Pancreas (tissue), 10 donors: ENCODE measurements at regions not wholly inside any gene's neighbourhood (a gene's known extent, or its start where the extent isn't known, plus 50 kb on each side); places are given as distances from the start of the nearest gene placed in this dataset.

Source experiments
- ATAC-seq, 4 donors: fragments of 200-7000 bp; cut with Tn5 transposase; one replicate each; pipeline versions ENCODE4 v1.8.0 to v1.9.1; 2020; ENCODE audit warnings: mild to moderate bottlenecking in 4 of 4, moderate library complexity in 4 of 4
- DNase-seq, 6 donors: peaks; one replicate each; pipeline ENCODE4 v3.0.0-alpha.2; 2020
- FAIRE-seq: peaks from 2 replicates; lab custom pipeline; 2012; peaks lifted over from hg19 to GRCh38; lab: Jason Lieb, UNC
- H3K27ac ChIP-seq, 4 donors: fragments of 200-600 bp; sonication (generic); 1 replicate in 3 of 4; 2 replicates in 1 of 4; pipeline versions ENCODE4 v1.5.0 to v1.8.0; 2020
- H3K27me3 ChIP-seq, 4 donors: fragments of 200-600 bp; one replicate each; pipeline ENCODE4 v1.8.0; 2021
- H3K36me3 ChIP-seq, 3 donors: fragments of 200-600 bp; sonication (generic) in 1 of 3; one replicate each; pipeline versions ENCODE4 v1.5.0 to v1.8.0; 2020 to 2021
- H3K4me1 ChIP-seq, 3 donors: fragments of 200-600 bp; one replicate each; pipeline ENCODE4 v1.8.0; 2021
- H3K4me3 ChIP-seq, 4 donors: fragments of 200-600 bp; sonication (generic) in 2 of 4; one replicate each; pipeline versions ENCODE4 v1.5.0 to v1.8.0; 2020 to 2021
- H3K9me3 ChIP-seq, 4 donors: fragments of 200-600 bp; one replicate each; pipeline ENCODE4 v1.8.0; 2021
- whole genome bisulfite sequencing, 2 donors: extraction: QIAGEN DNeasy Blood & Tissue Kit; methylation state at CpG; one replicate each; pipeline ENCODE4 v1.1.7; 2013; 5-methylcytosine and 5-hydroxymethylcytosine counted together
- intact Hi-C, 3 donors: fragments of 100-400 bp; cut with DNase I; formaldehyde crosslinking; loops; one replicate each; pipeline versions ENCODE4 v1.11.1 to v1.14.2; 2022
- TF ChIP-seq, protein P1 (sequence below), 4 donors: fragments of 200-600 bp; sonication (generic) in 3 of 4; IDR thresholded peaks; one replicate each; pipeline versions ENCODE4 v1.5.0 to v1.8.0; 2021; ENCODE audit warnings: antibody characterized with exemption in 4 of 4
- donor health status: healthy with polysubstance abuse.
- donor health status: DM: no; HTN: no; CAD: no; lungs with moderate emphysema.
- donor health status: DM: no; HTN: no; CAD: no.
- donor health status: control.
- donor health status: control.
- donor health status: Bipolar disorder and iron deficiency.
- donor health status: DM: yes; HTN: yes; CAD: no.
- donor health status: DM: no; HTN: no; CAD: no.
- donor health status: DM: no; HTN: no; CAD: no.
- donor health status: DM: yes; HTN: yes; CAD: no.

DNA sequence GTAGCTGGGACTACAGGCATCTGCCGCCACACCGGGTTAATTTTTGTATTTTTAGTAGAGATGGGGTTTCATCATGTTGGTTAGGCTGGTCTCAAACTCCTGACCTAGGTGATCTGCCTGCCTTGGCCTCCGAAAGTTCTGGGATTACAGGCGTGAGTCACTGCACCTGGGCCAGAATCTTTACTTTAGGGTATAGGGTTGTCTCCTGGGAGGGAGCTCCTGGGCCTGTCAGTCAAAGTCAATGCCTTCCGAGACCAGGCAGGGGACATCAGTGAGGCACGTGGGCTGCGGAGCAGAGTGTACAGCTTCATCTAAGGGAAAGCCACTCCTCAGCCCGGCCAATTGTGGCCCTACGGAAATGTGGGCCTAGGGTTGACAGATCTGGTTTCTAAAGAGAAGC, 108.6 kb downstream of the FGF18 start:
- no peaks in the 10 kb centered on the region for H3K4me1 ChIP-seq
- DNase-seq: no peak
- no peak overlapping the region for H3K27ac ChIP-seq
- no peak for ATAC-seq
- no peaks in the 10 kb centered on the region for H3K36me3 ChIP-seq
- no peak for FAIRE-seq
- TF ChIP-seq, protein P1, sequence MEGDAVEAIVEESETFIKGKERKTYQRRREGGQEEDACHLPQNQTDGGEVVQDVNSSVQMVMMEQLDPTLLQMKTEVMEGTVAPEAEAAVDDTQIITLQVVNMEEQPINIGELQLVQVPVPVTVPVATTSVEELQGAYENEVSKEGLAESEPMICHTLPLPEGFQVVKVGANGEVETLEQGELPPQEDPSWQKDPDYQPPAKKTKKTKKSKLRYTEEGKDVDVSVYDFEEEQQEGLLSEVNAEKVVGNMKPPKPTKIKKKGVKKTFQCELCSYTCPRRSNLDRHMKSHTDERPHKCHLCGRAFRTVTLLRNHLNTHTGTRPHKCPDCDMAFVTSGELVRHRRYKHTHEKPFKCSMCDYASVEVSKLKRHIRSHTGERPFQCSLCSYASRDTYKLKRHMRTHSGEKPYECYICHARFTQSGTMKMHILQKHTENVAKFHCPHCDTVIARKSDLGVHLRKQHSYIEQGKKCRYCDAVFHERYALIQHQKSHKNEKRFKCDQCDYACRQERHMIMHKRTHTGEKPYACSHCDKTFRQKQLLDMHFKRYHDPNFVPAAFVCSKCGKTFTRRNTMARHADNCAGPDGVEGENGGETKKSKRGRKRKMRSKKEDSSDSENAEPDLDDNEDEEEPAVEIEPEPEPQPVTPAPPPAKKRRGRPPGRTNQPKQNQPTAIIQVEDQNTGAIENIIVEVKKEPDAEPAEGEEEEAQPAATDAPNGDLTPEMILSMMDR (IDR thresholded peaks at IDR 0.05): no peak
- H3K4me3 ChIP-seq: no peak overlapping the region
- intact Hi-C loops: no loop called here
- no peaks in the 10 kb centered on the region for H3K9me3 ChIP-seq
- WGBS, 2 donors: 85 to 90% methylated on average over 9 of the region's 9 CpGs
- H3K27me3 ChIP-seq: no peaks in the 10 kb centered on the region

GRCh38 chr5:171528865-171529614, 109.6 kb downstream of the FGF18 start:
- H3K4me1 ChIP-seq: no peaks in the 10 kb centered on the region
- WGBS, 2 donors: 73 to 77% methylated on average over 19 of the region's 19 CpGs
- no peaks in the 10 kb centered on the region for H3K27me3 ChIP-seq
- TF ChIP-seq, protein P1 (IDR thresholded peaks at IDR 0.05): no peak
- no peak overlapping the region for H3K27ac ChIP-seq
- no peak for DNase-seq
- FAIRE-seq: no peak
- no peak for ATAC-seq
- intact Hi-C loops: no loop called here
- H3K4me3 ChIP-seq: no peak overlapping the region
- no peaks in the 10 kb centered on the region for H3K9me3 ChIP-seq
- no peaks in the 10 kb centered on the region for H3K36me3 ChIP-seq

DNA sequence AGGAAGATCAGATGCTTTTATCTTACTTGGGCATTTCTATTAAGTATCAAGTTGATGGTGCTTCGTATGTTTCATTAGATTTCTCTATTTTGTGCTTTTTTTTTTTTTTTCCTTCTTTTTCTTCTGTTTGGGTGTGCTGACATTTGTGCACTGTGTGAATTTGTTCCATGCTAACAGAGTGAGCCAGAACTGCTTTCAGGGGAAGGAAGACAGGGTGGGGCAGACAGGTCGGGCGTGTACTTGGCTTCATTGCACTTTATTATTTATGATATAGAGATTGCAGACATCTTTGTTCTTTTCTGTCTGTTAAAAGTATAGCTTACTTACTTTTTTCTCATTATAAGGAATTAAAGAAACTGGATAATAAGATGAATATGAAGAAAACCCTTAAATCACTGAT, 112.2 kb downstream of the FGF18 start:
- TF ChIP-seq, protein P1 (IDR thresholded peaks at IDR 0.05): no peak
- intact Hi-C loops: no loop called here
- no peaks in the 10 kb centered on the region for H3K36me3 ChIP-seq
- DNase-seq: no peak
- no peaks in the 10 kb centered on the region for H3K4me1 ChIP-seq
- no peaks in the 10 kb centered on the region for H3K27me3 ChIP-seq
- H3K4me3 ChIP-seq: no peak overlapping the region
- no peaks in the 10 kb centered on the region for H3K9me3 ChIP-seq
- 53 to 62% methylated on average over 3 of the region's 3 CpGs for WGBS, 2 donors
- H3K27ac ChIP-seq: no peak overlapping the region
- ATAC-seq: no peak
- no peak for FAIRE-seq

DNA sequence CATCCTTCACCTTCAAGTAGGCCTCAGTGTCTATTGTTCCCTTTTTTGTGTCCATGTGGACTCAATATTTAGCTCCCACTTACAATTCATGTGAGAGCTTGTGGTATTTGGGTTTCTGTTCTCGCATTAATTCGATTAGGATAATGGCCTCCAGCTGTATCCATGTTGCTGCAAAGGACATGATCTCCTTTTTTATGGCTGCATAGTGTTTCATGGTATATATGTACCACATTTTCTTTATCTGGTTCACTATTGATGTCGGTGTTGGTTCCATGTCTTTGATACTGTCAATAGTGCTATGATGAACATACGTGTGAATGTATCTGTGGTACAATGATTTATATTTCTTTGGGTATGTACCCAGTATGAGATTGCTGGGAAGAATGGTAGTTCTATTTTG, 113.7 kb downstream of the FGF18 start:
- DNase-seq: no peak
- no peak for ATAC-seq
- intact Hi-C loops: no loop called here
- 93 to 98% methylated on average over 4 of the region's 4 CpGs for WGBS, 2 donors
- TF ChIP-seq, protein P1 (IDR thresholded peaks at IDR 0.05): no peak
- no peak overlapping the region for H3K27ac ChIP-seq
- no peak overlapping the region for H3K4me3 ChIP-seq
- FAIRE-seq: no peak
- H3K36me3 ChIP-seq: no peaks in the 10 kb centered on the region
- H3K4me1 ChIP-seq: no peaks in the 10 kb centered on the region
- H3K9me3 ChIP-seq: no peaks in the 10 kb centered on the region
- H3K27me3 ChIP-seq: no peaks in the 10 kb centered on the region
